ENCODE measurements at regions not wholly inside any gene's neighbourhood (a gene's known extent, or its start where the extent isn't known, plus 50 kb on each side); places are given as distances from the start of the nearest gene placed in this dataset.

GRCh38 chr6:165077876-165078275 lies 231.5 kb downstream of the C6orf118 start:
- DNase-seq, result no peak

- DNase-seq, result no peak
These were observed 237.5 kb downstream of the C6orf118 start for GRCh38 chr6:165071906-165072305.

GRCh38 chr6:165060720-165061119 lies 248.7 kb downstream of the C6orf118 start:
- DNase-seq, result no peak

- DNase-seq, result no peak
These were observed 250.4 kb downstream of the C6orf118 start for GRCh38 chr6:165059032-165059431.

GRCh38 chr6:165056292-165056691 lies 253.1 kb downstream of the C6orf118 start:
- DNase-seq, result no peak

- no peak for DNase-seq
These were observed 254.2 kb downstream of the C6orf118 start for GRCh38 chr6:165055231-165055630.

- DNase-seq, result no peak
These were observed 256.6 kb downstream of the C6orf118 start for GRCh38 chr6:165052561-165053480.

GRCh38 chr6:165049362-165049761 lies 260.0 kb downstream of the C6orf118 start:
- peak; percentile 4 for DNase-seq

- no peak for DNase-seq
These were observed 261.5 kb downstream of the C6orf118 start for GRCh38 chr6:165047952-165048351.

- no peak for DNase-seq
These were observed 263.8 kb downstream of the C6orf118 start for GRCh38 chr6:165045631-165046030.

- DNase-seq, result no peak
These were observed 266.5 kb downstream of the C6orf118 start for GRCh38 chr6:165042912-165043311.

GRCh38 chr6:165040440-165040839 lies 269.0 kb downstream of the C6orf118 start:
- no peak for DNase-seq

GRCh38 chr6:165034271-165034741 lies 275.1 kb downstream of the C6orf118 start:
- DNase-seq, result no peak

- no peak for DNase-seq
These were observed 277.9 kb downstream of the C6orf118 start for GRCh38 chr6:165031502-165031901.

GRCh38 chr6:165025040-165025439 lies 284.4 kb downstream of the C6orf118 start:
- DNase-seq, result no peak

- no peak for DNase-seq
These were observed 289.7 kb downstream of the C6orf118 start for GRCh38 chr6:165019681-165020080.

GRCh38 chr6:165015676-165016075 lies 293.7 kb downstream of the C6orf118 start:
- DNase-seq, result no peak

- no peak for DNase-seq
These were observed 295.7 kb downstream of the C6orf118 start for GRCh38 chr6:165013701-165014100.

GRCh38 chr6:165012183-165012582 lies 297.2 kb downstream of the C6orf118 start:
- DNase-seq, result no peak

- DNase-seq, result no peak
These were observed 298.6 kb downstream of the C6orf118 start for GRCh38 chr6:165010556-165011535.

GRCh38 chr6:165008971-165009370 lies 300.4 kb downstream of the C6orf118 start:
- no peak for DNase-seq

GRCh38 chr6:165002866-165003265 lies 306.5 kb downstream of the C6orf118 start:
- no peak for DNase-seq

- DNase-seq, result no peak
These were observed 307.0 kb downstream of the C6orf118 start for GRCh38 chr6:165002358-165002757.
